Muscle of leg (tissue), 3 donors: ENCODE measurements at regions not wholly inside any gene's neighbourhood (a gene's known extent, or its start where the extent isn't known, plus 50 kb on each side); places are given as distances from the start of the nearest gene placed in this dataset.
A peak's percentile ranks its signal among the peaks of the same experiment; 100 is the strongest.
"Not testable (repeated sequence)": the region's sequence is repeated elsewhere in the genome, so short reads cannot be mapped to it uniquely, and the experiment has no call there.

Experiments
- DNase-seq: peaks from one replicate; pipeline ENCODE4 v3.0.0; 2013
- H3K27ac ChIP-seq: one replicate; pipeline ENCODE4 v1.5.1; 2013; ENCODE audit warnings: mild to moderate bottlenecking, low read length, control low read depth
- H3K27me3 ChIP-seq: one replicate; pipeline ENCODE4 v1.6.1; 2013; ENCODE audit warnings: low read length; ENCODE audit not compliant: control insufficient read depth, insufficient read depth
- H3K36me3 ChIP-seq: one replicate; pipeline ENCODE4 v1.6.1; 2013; ENCODE audit warnings: low read length; ENCODE audit not compliant: control insufficient read depth, insufficient read depth
- H3K4me1 ChIP-seq: one replicate; pipeline ENCODE4 v1.6.1; 2013; ENCODE audit warnings: low read length; ENCODE audit not compliant: control insufficient read depth, insufficient read depth
- H3K4me3 ChIP-seq: one replicate; pipeline ENCODE4 v1.5.1; 2013; ENCODE audit warnings: low read length, control low read depth
- H3K9me3 ChIP-seq: replicated peaks from 2 replicates; pipeline ENCODE4 v1.6.1; 2013; ENCODE audit warnings: low read depth, low read length; ENCODE audit not compliant: control insufficient read depth
- whole genome bisulfite sequencing: methylation state at CpG from one replicate; pipeline ENCODE4 v1.1.5; 2013; ENCODE audit warnings: missing lambda C conversion rate; ENCODE audit not compliant: insufficient coverage; 5-methylcytosine and 5-hydroxymethylcytosine counted together

DNA sequence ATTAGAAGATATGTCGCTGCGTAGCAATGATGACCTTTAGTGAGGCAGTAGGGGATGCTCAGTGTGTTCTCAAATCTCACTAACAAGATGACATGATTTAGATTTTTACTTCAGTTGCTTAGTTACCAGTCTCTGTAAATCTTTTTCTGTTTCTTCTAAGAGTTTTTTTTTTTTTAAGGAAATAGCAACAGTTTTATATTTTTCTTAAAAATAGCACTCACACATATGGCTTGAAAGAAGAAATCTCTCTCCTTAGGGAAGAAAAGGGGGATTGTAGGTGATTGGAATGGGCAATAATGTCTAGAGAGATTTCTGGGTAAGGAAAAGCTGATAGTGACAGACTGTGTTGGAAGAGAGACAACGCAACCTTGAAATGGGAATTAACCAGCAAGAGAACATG lies 524.6 kb upstream of the ARPP21 start:
- Histone ChIP-seq H3K27me3 (no peaks in the 10 kb centered on the region), H3K27ac (no peak overlapping the region), H3K36me3 (no peaks in the 10 kb centered on the region), H3K4me1 (no peaks in the 10 kb centered on the region), H3K4me3 (no peak overlapping the region), H3K9me3 (no peaks in the 10 kb centered on the region)
- 100% methylated on average over 3 of the region's 3 CpGs for WGBS
- DNase-seq: no peak

DNA sequence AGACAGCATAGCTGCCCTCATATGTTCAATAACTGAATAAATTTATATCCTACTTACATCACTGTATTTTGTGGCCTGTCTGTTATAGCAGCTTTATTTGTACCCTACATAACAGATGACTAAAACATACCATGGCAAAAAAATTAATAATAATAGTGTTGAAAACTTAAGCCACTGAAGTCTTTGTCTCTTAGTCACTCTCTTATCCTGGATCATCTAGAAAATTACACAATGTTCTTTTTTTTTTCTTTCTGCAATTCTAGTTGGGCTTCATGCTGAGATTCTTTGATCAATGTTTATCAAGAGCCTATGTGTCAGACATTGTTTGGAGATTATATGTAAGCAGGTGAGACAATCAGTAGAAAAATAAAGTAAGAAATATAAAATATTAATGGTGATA lies 519.3 kb upstream of the ARPP21 start:
- H3K4me3 ChIP-seq: no peak overlapping the region
- H3K4me1 ChIP-seq: no peaks in the 10 kb centered on the region

DNA sequence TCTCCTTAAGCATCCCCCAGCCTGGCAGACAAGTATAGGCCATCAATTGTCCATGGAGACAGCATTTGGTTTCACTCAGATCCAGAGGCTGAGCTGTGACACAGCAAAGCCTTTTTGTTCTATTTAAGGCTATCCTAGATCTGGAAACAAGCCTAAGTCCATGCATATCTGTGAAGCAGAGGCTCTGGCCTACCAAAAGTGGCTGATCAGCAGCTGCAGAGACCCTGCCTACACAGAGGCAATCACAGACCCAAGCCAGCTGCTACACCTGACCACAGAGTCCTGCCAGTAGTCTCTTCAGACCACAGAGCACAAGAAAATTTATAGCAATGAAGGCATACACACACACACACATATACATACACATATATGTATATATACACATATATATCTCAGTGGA lies 501.7 kb upstream of the ARPP21 start:
- Histone ChIP-seq H3K27ac (no peak overlapping the region), H3K36me3 (no peaks in the 10 kb centered on the region), H3K4me1 (no peaks in the 10 kb centered on the region), H3K9me3 (peaks cover 4% of the 10 kb centered on the region), H3K27me3 (no peaks in the 10 kb centered on the region), H3K4me3 (no peak overlapping the region)
- peak; percentile 41 for DNase-seq

More for the DNA sequence above, 519.3 kb upstream of the ARPP21 start:
- Histone ChIP-seq H3K27ac (no peak overlapping the region), H3K36me3 (no peaks in the 10 kb centered on the region), H3K27me3 (no peaks in the 10 kb centered on the region), H3K9me3 (no peaks in the 10 kb centered on the region)
- no peak for DNase-seq

DNA sequence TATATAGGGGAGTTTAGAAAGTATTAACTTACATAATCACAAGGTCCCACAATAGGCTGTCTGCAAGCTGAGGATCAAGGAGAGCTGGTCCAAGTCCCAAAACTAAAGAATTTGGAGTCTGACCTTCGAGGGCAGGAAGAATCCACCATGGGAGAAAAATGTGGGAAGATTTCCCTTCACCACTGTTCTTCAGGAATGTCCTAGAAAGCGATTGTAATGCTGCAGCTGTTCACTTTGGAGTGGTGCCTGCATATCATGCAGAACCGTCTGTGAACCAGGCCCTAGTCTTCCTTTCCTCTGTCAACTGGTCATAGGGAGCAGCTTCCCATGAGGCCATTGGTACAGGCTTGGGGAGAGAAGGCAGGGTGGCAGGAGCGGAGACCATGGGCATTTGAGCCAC lies 497.9 kb upstream of the ARPP21 start:
- Histone ChIP-seq H3K9me3 (peaks cover 4% of the 10 kb centered on the region), H3K27ac (no peak overlapping the region), H3K4me3 (no peak overlapping the region), H3K4me1 (no peaks in the 10 kb centered on the region), H3K36me3 (no peaks in the 10 kb centered on the region), H3K27me3 (no peaks in the 10 kb centered on the region)
- DNase-seq: peak; percentile 2
- 100% methylated on average over 1 of the region's 4 CpGs for WGBS

DNA sequence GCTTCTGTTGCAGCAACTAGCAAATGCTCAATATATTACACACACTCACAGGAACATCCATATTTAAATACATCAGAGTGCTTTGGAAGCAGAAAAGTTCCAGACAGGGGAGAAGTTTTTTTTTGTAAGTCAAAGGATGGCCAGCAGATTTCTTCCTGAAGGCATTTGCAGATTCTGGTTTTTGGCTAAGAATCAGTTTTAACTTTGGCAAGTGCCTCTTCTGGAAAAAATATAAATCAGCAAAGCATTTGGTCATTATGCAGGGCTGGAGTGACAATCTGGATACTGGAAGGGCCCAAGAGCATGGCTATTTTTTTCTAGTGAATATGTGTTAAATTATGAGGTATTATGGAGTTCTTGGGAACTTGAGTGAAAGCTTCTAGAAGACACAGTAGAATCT lies 495.3 kb upstream of the ARPP21 start:
- Histone ChIP-seq H3K27me3 (no peaks in the 10 kb centered on the region), H3K27ac (no peak overlapping the region), H3K4me3 (no peak overlapping the region), H3K4me1 (no peaks in the 10 kb centered on the region), H3K36me3 (no peaks in the 10 kb centered on the region), H3K9me3 (peaks cover 4% of the 10 kb centered on the region)
- peak; percentile 49 for DNase-seq

DNA sequence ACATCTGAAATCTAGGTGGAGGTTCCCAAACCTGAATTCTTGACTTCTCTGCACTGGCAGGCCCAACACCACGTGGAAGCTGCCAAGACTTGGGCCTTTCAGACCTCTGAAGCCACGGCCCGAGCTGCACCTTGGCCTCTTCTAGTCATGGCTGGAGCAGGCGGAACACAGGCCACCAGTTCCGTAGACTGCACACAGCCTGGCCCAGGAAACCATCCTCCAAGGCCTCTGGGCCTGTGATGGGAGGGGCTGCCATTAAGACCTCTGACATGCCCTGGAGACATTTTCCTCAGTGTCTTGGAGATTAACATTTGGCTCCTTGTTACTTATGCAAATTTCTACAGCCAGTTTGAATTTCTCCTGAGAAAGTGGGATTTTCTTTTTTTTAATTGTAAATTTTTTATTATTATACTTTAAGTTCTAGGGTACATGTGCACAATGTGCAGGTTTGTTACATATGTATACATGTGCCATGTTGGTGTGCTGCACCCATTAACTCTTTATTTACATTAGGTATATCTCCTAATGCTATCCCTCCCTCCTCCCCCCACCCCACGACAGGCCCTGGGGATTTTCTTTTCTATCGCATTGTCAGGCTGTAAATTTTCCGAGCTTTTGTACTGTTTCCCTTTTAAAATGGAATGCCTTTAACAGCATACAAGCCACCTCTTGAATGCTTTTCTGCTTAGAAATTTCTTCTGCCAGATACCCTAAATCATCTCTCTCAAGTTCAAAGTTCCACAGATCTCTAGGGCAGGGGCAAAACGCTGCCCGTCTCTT lies 492.9 kb upstream of the ARPP21 start:
- WGBS: 71% methylated on average over 10 of the region's 10 CpGs
- not testable (repeated sequence) for H3K27me3 ChIP-seq, H3K4me1 ChIP-seq, DNase-seq, H3K36me3 ChIP-seq, H3K4me3 ChIP-seq, H3K9me3 ChIP-seq, H3K27ac ChIP-seq

DNA sequence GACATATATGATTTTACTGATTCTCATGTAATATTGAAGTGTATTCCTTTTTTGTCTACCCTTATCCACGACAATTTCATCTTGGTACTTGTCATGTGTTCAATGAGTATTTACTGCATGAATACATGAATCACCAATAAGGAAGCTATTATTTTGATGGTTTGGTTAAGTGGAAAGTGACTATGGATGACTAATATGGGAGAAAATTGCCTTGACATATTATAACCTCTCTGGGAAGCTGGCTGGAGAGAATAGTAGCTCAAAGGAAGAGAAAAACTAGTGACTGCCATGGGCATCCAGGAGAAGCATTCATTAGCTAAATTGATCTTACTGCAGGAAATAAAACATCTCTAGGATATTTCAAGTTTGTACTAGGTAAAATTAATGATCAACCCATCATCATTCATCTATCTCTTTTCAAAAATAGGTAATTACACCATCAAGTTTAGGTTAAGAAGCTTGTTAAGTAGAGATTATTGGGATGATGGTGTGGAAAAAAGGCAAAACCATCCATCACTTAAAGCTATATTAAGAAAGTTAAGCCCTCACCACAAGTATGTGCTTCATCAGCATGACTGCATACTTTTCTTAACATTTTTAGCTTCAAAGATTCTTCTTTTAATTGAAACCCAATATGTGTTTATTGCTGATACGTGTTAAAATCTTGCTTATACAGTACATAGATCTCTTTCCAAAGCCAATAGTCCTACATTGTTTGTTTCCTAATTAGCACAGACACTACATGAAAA lies 455.2 kb upstream of the ARPP21 start:
- WGBS: no CpG with 5 or more reads among the region's 2 CpGs
- Histone ChIP-seq H3K4me1 (no peaks in the 10 kb centered on the region), H3K27ac (no peak overlapping the region), H3K36me3 (no peaks in the 10 kb centered on the region), H3K9me3 (peaks cover 11% of the 10 kb centered on the region), H3K4me3 (no peak overlapping the region), H3K27me3 (no peaks in the 10 kb centered on the region)
- DNase-seq: no peak

DNA sequence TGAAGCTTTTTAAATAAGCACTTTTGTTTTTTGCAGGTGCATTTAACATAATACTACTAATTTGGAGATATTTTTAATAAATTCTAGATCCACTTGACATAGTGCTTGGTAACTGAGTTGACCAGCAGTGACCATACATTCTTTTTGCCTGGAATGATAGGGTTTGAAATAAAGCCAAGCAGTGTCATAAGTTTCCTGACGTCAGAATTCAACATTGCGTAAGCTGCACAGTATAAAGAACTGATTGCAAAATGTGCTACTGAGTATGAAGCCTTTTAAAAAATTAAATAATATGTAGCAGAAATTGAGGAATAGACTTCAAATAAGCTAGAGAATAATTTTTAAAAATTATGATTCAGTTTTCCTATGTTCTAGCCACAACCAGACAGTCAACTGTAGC lies 454.6 kb upstream of the ARPP21 start:
- no peak overlapping the region for H3K27ac ChIP-seq
- no peak overlapping the region for H3K4me3 ChIP-seq
- no peak for DNase-seq
- H3K9me3 ChIP-seq: peaks cover 11% of the 10 kb centered on the region
- no peaks in the 10 kb centered on the region for H3K4me1 ChIP-seq
- no peaks in the 10 kb centered on the region for H3K36me3 ChIP-seq
- WGBS: no CpG with 5 or more reads among the region's 2 CpGs
- H3K27me3 ChIP-seq: no peaks in the 10 kb centered on the region

DNA sequence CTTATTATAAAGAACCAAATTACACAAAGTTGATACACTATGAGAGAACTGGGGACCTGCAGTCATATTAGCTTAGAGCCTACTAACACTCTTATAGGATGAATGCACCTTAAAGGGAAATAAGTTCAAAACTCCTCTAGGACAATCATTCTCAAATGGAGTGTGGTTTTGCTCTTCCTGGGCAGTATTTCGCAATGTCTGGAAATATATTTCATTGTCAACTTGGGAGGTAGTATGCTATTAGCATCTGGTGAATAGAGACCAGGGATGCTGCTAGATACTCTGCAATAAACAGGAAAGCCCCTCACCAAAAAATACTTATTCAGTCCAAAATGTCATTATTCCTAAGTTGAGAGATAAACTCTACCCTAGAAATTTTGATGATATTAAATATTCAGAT lies 451.4 kb upstream of the ARPP21 start:
- H3K9me3 ChIP-seq: no peaks in the 10 kb centered on the region

DNA sequence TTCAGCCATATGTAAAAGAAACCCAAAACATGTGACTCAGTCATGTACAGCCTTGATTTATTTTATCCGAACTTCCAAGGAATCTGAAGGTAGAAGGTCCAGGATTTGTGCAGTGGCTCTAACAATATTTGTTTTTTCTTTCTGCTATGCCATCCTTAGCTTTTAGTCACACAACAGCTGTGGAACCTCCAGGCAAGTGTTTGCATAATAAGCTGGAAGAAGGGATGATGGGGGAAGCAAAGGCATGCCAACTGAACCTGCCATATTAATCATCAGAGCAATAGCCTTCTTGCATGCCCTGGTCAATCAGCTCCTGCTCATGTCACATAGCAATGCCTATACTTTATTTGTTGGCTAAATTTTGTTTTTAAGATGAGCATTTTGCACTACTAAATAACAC lies 444.7 kb upstream of the ARPP21 start:
- no peaks in the 10 kb centered on the region for H3K36me3 ChIP-seq
- no CpG with 5 or more reads among the region's 1 CpG for WGBS
- no peak overlapping the region for H3K4me3 ChIP-seq
- no peaks in the 10 kb centered on the region for H3K27me3 ChIP-seq
- H3K27ac ChIP-seq: no peak overlapping the region
- H3K4me1 ChIP-seq: no peaks in the 10 kb centered on the region
- DNase-seq: peak; percentile 8
- no peaks in the 10 kb centered on the region for H3K9me3 ChIP-seq

More for the DNA sequence above, 451.4 kb upstream of the ARPP21 start:
- H3K4me1 ChIP-seq: no peaks in the 10 kb centered on the region
- no peak for DNase-seq
- H3K36me3 ChIP-seq: no peaks in the 10 kb centered on the region
- H3K4me3 ChIP-seq: no peak overlapping the region
- no peaks in the 10 kb centered on the region for H3K27me3 ChIP-seq
- H3K27ac ChIP-seq: no peak overlapping the region
- no CpG with 5 or more reads among the region's 1 CpG for WGBS
